Body of pancreas (tissue), 4 donors: ENCODE measurements at regions not wholly inside any gene's neighbourhood (a gene's known extent, or its start where the extent isn't known, plus 50 kb on each side); places are given as distances from the start of the nearest gene placed in this dataset.

ENCODE experiments used
- CTCF ChIP-seq, 7 experiments: fragments of 450-650 bp in 4 of 7; fragments of 200-600 bp in 3 of 7; sonication (generic) in 3 of 7; IDR thresholded peaks; one replicate each; pipeline ENCODE4 v1.5.1; 2016 to 2019; ENCODE audit warnings: antibody characterized with exemption in 7 of 7
- POLR2A ChIP-seq, 3 donors: fragments of 450-650 bp; IDR thresholded peaks; one replicate each; pipeline ENCODE4 v1.6.1; 2016; ENCODE audit warnings: antibody characterized with exemption in 3 of 3, mild to moderate bottlenecking in 2 of 3

GRCh38 chr3:101120039-101120438 lies 126.8 kb upstream of the ABI3BP start:
- no peak for TF ChIP-seq CTCF (IDR thresholded peaks at IDR 0.05)
- TF ChIP-seq POLR2A (IDR thresholded peaks at IDR 0.05), result no peak
